HepG2 (cell line): ENCODE measurements at regions not wholly inside any gene's neighbourhood (a gene's known extent, or its start where the extent isn't known, plus 50 kb on each side); places are given as distances from the start of the nearest gene placed in this dataset.

Experiments
- ATAC-seq: fragments of 200-7000 bp; cut with Tn5 transposase; 3 replicates; pipeline ENCODE4 v1.9.1; 2020; ENCODE audit warnings: mild to moderate bottlenecking, moderate library complexity
- BruUV-seq: library from RNA; stranded (reverse); fragments of 400-500 nt; replicated peaks from 2 replicates; lab custom pipeline; 2021; lab: Mats Ljungman, UMichigan
- CTCF ChIA-PET: fragments of 300-600 bp; formaldehyde crosslinking; extraction: SDS; loops from one replicate; lab custom pipeline; 2021; ENCODE audit warnings: low total read pairs, inconsistent platforms, low intra/inter-chr PET ratio; lab: Yijun Ruan, JAX
- POLR2A ChIA-PET: fragments of 350-600 bp; sonication (Branson Sonifier 250); formaldehyde crosslinking; loops from one replicate; lab custom pipeline; 2020; ENCODE audit warnings: antibody characterized with exemption, inconsistent platforms; lab: Yijun Ruan, JAX
- DNase-seq: peaks from one replicate; pipeline ENCODE4 v3.0.0-alpha.2; 2015; ENCODE audit warnings: low spot score
- FAIRE-seq: peaks from 3 replicates; lab custom pipeline; 2011; peaks lifted over from hg19 to GRCh38; lab: Jason Lieb, UNC
- H2AFZ ChIP-seq: one replicate; pipeline ENCODE4 v1.6.1; 2011; ENCODE audit warnings: low read length, inconsistent platforms
- H3K27ac ChIP-seq: fragments of 300-600 bp; 3 replicates; pipeline ENCODE4 v1.8.0; 2011; ENCODE audit warnings: mixed run types, mild to moderate bottlenecking, mixed read lengths, low read length, inconsistent platforms; ENCODE audit not compliant: insufficient read depth; ENCODE audit errors: extremely low read length
- H3K27me3 ChIP-seq, 2 experiments: fragments of 200-600 bp in 1 of 2; 2 replicates in 1 of 2; 3 replicates in 1 of 2; pipeline versions ENCODE4 v1.6.0 to v1.8.0; 2011; ENCODE audit warnings: low read length in 2 of 2, mild to moderate bottlenecking in 2 of 2, moderate library complexity in 2 of 2, inconsistent platforms in 1 of 2; ENCODE audit not compliant: insufficient read depth in 2 of 2, control insufficient read depth in 1 of 2
- H3K36me3 ChIP-seq, 2 experiments: fragments of 200-600 bp in 1 of 2; replicated peaks in 1 of 2; 2 replicates in 1 of 2; 3 replicates in 1 of 2; pipeline versions ENCODE4 v1.5.1 to v1.8.0; 2011; ENCODE audit warnings: low read length in 2 of 2, inconsistent platforms in 1 of 2; ENCODE audit not compliant: insufficient read depth in 2 of 2, control insufficient read depth in 1 of 2
- H3K4me1 ChIP-seq: 2 replicates; pipeline ENCODE4 v1.5.1; 2012; ENCODE audit warnings: low read length, inconsistent platforms; ENCODE audit not compliant: insufficient read depth
- H3K4me2 ChIP-seq: 2 replicates; pipeline ENCODE4 v1.6.0; 2011; ENCODE audit warnings: low read depth, low read length, inconsistent platforms
- H3K4me3 ChIP-seq, 3 experiments: fragments of 200-600 bp in 1 of 3; sonication (generic), shearing (Covaris generic) in 1 of 3; replicated peaks in 1 of 3; 2 replicates each; pipeline ENCODE4 v1.5.1; 2011 to 2016; ENCODE audit warnings: low read length in 3 of 3, inconsistent platforms in 2 of 3, low read depth in 2 of 3, mild to moderate bottlenecking in 2 of 3, control low read depth in 1 of 3, mixed read lengths in 1 of 3; ENCODE audit not compliant: insufficient read depth in 1 of 3
- H3K79me2 ChIP-seq: one replicate; pipeline ENCODE4 v1.6.1; 2011; ENCODE audit warnings: low read length, inconsistent platforms; ENCODE audit not compliant: insufficient read depth
- H3K9ac ChIP-seq: 2 replicates; pipeline ENCODE4 v1.6.0; 2011; ENCODE audit warnings: mild to moderate bottlenecking, low read depth, low read length, inconsistent platforms; ENCODE audit not compliant: insufficient read depth
- H3K9me3 ChIP-seq: 2 replicates; pipeline ENCODE4 v1.5.1; 2012; ENCODE audit warnings: mild to moderate bottlenecking, low read length
- H4K20me1 ChIP-seq: 2 replicates; pipeline ENCODE4 v1.6.0; 2011; ENCODE audit warnings: inconsistent platforms, mild to moderate bottlenecking, low read length, moderate library complexity; ENCODE audit not compliant: insufficient read depth
- ATRX ChIP-seq: sonication (generic); formaldehyde crosslinking; IDR thresholded peaks from 2 replicates; pipeline ENCODE4 v1.4.0; 2020; ENCODE audit warnings: missing genetic modification reagents, borderline replicate concordance
- BORCS8-MEF2B ChIP-seq: sonication (generic); formaldehyde crosslinking; IDR thresholded peaks from 2 replicates; pipeline ENCODE4 v1.8.0; 2022; ENCODE audit warnings: mild to moderate bottlenecking, missing genetic modification reagents
- ELF1 ChIP-seq: sonication (generic); formaldehyde crosslinking; IDR thresholded peaks from 2 replicates; pipeline ENCODE4 v1.4.0; 2020; ENCODE audit warnings: missing genetic modification reagents
- FOXA3 ChIP-seq: IDR thresholded peaks from 2 replicates; pipeline ENCODE4 v1.6.1; 2016; ENCODE audit warnings: missing genetic modification reagents, missing compliant biosample characterization
- FOXJ3 ChIP-seq: sonication (generic); formaldehyde crosslinking; IDR thresholded peaks from 2 replicates; pipeline ENCODE4 v1.4.0; 2020; ENCODE audit warnings: missing genetic modification reagents, mild to moderate bottlenecking, borderline replicate concordance
- HIVEP1 ChIP-seq: sonication (generic); formaldehyde crosslinking; IDR thresholded peaks from 2 replicates; pipeline ENCODE4 v1.4.0; 2020; ENCODE audit warnings: mild to moderate bottlenecking, missing genetic modification reagents
- HMG20B ChIP-seq: conservative IDR thresholded peaks from 2 replicates; pipeline ENCODE4 v1.6.1; 2016; ENCODE audit warnings: missing genetic modification reagents, missing compliant biosample characterization
- KMT2A ChIP-seq: sonication (generic); formaldehyde crosslinking; IDR thresholded peaks from 2 replicates; pipeline ENCODE4 v1.4.0; 2020; ENCODE audit warnings: missing genetic modification reagents
- SIX4 ChIP-seq: sonication (generic); formaldehyde crosslinking; IDR thresholded peaks from 2 replicates; pipeline ENCODE4 v1.4.0; 2020; ENCODE audit warnings: missing genetic modification reagents
- TCF7L2 ChIP-seq: IDR thresholded peaks from 2 replicates; pipeline ENCODE4 v1.6.1; 2011; ENCODE audit warnings: mild to moderate bottlenecking, low read depth, low read length, moderate library complexity
- ZNF10 ChIP-seq: sonication (generic); formaldehyde crosslinking; IDR thresholded peaks from 2 replicates; pipeline ENCODE4 v1.4.0; 2020; ENCODE audit warnings: mild to moderate bottlenecking, low read depth, missing genetic modification reagents, borderline replicate concordance
- ZNF160 ChIP-seq: sonication (generic); formaldehyde crosslinking; IDR thresholded peaks from 2 replicates; pipeline ENCODE4 v1.8.0; 2022; ENCODE audit warnings: mild to moderate bottlenecking, inconsistent platforms, missing genetic modification reagents
- ZNF543 ChIP-seq: sonication (generic); formaldehyde crosslinking; IDR thresholded peaks from 2 replicates; pipeline ENCODE4 v1.4.0; 2020; ENCODE audit warnings: mild to moderate bottlenecking, missing genetic modification reagents
- ZNF616 ChIP-seq: sonication (generic); formaldehyde crosslinking; IDR thresholded peaks from 2 replicates; pipeline ENCODE4 v1.5.0; 2020; ENCODE audit warnings: low read depth, mild to moderate bottlenecking, missing genetic modification reagents
- ZSCAN25 ChIP-seq: sonication (generic); formaldehyde crosslinking; IDR thresholded peaks from 2 replicates; pipeline ENCODE4 v1.8.0; 2022; ENCODE audit warnings: mild to moderate bottlenecking, missing genetic modification reagents
- WGBS: methylation state at CpG from one replicate; pipeline ENCODE4 v1.1.6; 2017; ENCODE audit warnings: low lambda C conversion rate; 5-methylcytosine and 5-hydroxymethylcytosine counted together
- in situ Hi-C: cut with HindIII; loops from 2 replicates; pipeline ENCODE4 v1.10.0; 2017; ENCODE audit warnings: low pct_unique_long_range_greater_than_20kb; ENCODE audit not compliant: extremely low pct_ligation_motif_present
- intact Hi-C: fragments of 100-400 bp; cut with micrococcal nuclease; formaldehyde crosslinking; loops from one replicate; pipeline ENCODE4 v1.10.0; 2022; ENCODE audit not compliant: unreplicated experiment
- TF ChIP-seq, protein P1 (sequence below): sonication (generic); formaldehyde crosslinking; IDR thresholded peaks from 2 replicates; pipeline ENCODE4 v1.4.0; 2020; ENCODE audit warnings: mild to moderate bottlenecking, missing genetic modification reagents
- TF ChIP-seq, protein P2 (sequence below): sonication (generic); formaldehyde crosslinking; IDR thresholded peaks from 2 replicates; pipeline ENCODE4 v1.4.0; 2020; ENCODE audit warnings: missing genetic modification reagents
- TF ChIP-seq, protein P3 (sequence below): sonication (generic); formaldehyde crosslinking; IDR thresholded peaks from 2 replicates; pipeline ENCODE4 v1.4.0; 2020; ENCODE audit warnings: mild to moderate bottlenecking, missing genetic modification reagents
- TF ChIP-seq, protein P4 (sequence below): sonication (generic); formaldehyde crosslinking; IDR thresholded peaks from 2 replicates; pipeline ENCODE4 v1.4.0; 2020; ENCODE audit warnings: mild to moderate bottlenecking, missing genetic modification reagents
- TF ChIP-seq, protein P5 (sequence below): sonication (generic); formaldehyde crosslinking; IDR thresholded peaks from 2 replicates; pipeline ENCODE4 v1.9.0; 2021; ENCODE audit warnings: missing genetic modification reagents, mild to moderate bottlenecking, borderline replicate concordance

DNA sequence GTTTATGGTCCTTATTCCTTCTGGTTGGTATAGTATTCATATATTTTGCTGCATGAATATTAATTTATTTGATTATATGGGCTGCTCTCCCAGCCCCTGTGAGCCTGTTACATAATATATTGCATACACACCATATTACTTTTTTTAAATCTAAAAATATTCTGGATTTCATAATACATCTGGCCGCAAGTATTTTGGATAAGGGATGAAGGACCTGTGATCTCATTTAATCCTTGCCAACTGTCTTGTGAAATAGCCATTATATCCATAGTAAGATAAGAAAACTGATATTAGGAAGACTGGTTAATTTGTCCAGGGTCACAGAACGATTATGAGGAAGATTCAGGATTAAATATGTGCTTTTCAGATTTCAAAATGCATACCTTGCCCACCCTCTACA is 433.6 kb downstream of the LPIN1 start:
- Histone ChIP-seq H3K27me3 (peaks cover 0 to 4% of the 10 kb centered on the region in 2 experiments; a peak in 2 of 5 replicates), H3K36me3 (no peaks in the 10 kb centered on the region), H2AFZ (no peak overlapping the region), H3K4me3 (no peak overlapping the region), H3K9me3 (no peaks in the 10 kb centered on the region), H3K4me2 (no peak overlapping the region), H3K4me1 (no peaks in the 10 kb centered on the region), H3K27ac (no peak overlapping the region), H4K20me1 (no peaks in the 10 kb centered on the region), H3K79me2 (no peaks in the 10 kb centered on the region), H3K9ac (no peak overlapping the region)
- intact Hi-C loops (no loop called here), in situ Hi-C loops (no loop called here)
- ATAC-seq (no peak), FAIRE-seq (no peak), DNase-seq (no peak)
- ChIA-PET CTCF (no interaction called here), POLR2A (no interaction called here)
- 1% methylated on average over 2 of the region's 2 CpGs for WGBS
- TF ChIP-seq, protein P1, sequence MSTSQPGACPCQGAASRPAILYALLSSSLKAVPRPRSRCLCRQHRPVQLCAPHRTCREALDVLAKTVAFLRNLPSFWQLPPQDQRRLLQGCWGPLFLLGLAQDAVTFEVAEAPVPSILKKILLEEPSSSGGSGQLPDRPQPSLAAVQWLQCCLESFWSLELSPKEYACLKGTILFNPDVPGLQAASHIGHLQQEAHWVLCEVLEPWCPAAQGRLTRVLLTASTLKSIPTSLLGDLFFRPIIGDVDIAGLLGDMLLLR (CRISPR knock-in tag), result no peak
- TF ChIP-seq, protein P2, sequence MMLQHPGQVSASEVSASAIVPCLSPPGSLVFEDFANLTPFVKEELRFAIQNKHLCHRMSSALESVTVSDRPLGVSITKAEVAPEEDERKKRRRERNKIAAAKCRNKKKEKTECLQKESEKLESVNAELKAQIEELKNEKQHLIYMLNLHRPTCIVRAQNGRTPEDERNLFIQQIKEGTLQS (CRISPR knock-in tag), result no peak
- TF ChIP-seq ATRX (CRISPR knock-in tag) (no peak), ZNF616 (no peak), BORCS8-MEF2B (CRISPR knock-in tag) (no peak), ZNF543 (CRISPR knock-in tag) (no peak), SIX4 (CRISPR knock-in tag) (no peak), ZNF10 (CRISPR knock-in tag) (no peak), ELF1 (no peak), TCF7L2 (no peak), ZNF160 (no peak), FOXJ3 (no peak), FOXA3 (CRISPR knock-in tag) (no peak), HIVEP1 (CRISPR knock-in tag) (no peak), KMT2A (CRISPR knock-in tag) (no peak), ZSCAN25 (CRISPR knock-in tag) (no peak), HMG20B (CRISPR knock-in tag) (no peak)
- TF ChIP-seq, protein P3, sequence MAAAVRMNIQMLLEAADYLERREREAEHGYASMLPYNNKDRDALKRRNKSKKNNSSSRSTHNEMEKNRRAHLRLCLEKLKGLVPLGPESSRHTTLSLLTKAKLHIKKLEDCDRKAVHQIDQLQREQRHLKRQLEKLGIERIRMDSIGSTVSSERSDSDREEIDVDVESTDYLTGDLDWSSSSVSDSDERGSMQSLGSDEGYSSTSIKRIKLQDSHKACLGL (CRISPR knock-in tag), result no peak
- TF ChIP-seq, protein P4, sequence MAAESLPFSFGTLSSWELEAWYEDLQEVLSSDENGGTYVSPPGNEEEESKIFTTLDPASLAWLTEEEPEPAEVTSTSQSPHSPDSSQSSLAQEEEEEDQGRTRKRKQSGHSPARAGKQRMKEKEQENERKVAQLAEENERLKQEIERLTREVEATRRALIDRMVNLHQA (CRISPR knock-in tag), result no peak
- TF ChIP-seq, protein P5, sequence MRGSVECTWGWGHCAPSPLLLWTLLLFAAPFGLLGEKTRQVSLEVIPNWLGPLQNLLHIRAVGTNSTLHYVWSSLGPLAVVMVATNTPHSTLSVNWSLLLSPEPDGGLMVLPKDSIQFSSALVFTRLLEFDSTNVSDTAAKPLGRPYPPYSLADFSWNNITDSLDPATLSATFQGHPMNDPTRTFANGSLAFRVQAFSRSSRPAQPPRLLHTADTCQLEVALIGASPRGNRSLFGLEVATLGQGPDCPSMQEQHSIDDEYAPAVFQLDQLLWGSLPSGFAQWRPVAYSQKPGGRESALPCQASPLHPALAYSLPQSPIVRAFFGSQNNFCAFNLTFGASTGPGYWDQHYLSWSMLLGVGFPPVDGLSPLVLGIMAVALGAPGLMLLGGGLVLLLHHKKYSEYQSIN (CRISPR knock-in tag), result no peak
- no TSS peak for BruUV-seq
